ENCODE measurements at regions not wholly inside any gene's neighbourhood (a gene's known extent, or its start where the extent isn't known, plus 50 kb on each side); places are given as distances from the start of the nearest gene placed in this dataset.

DNA sequence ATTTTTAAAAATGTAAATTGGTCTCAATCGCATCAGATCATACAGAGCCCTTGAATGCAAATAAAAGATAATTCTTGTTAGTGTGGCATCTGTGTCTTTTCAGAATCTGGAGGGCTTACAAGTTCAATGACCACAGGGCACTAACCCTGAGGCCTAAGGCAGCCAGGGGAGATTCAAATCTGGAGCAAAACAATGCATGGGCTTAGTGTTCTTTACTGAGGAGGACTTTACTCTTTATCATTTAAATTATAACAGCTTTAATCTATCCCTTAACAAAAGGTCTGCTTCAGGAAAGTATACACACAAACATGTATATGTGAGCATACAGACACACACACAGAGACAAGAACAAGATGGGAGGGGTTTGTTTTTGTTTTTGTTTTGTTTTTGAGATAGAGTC is 51.0 kb upstream of the NSUN7 start:
- H2BK5ac ChIP-seq (ENCODE audit: low read length): no peak overlapping the region
- no peak for DNase-seq
- H2AK5ac ChIP-seq (ENCODE audit: low read length): no peak overlapping the region
- no peak overlapping the region for H3K18ac ChIP-seq (ENCODE audit: low read length)
- H3K36me3 ChIP-seq (ENCODE audit: control insufficient read depth, insufficient read depth, low read length): no peaks in the 10 kb centered on the region
- H3K23ac ChIP-seq (ENCODE audit: low read length): no peak overlapping the region
- H3K79me2 ChIP-seq (ENCODE audit: control insufficient read depth, insufficient read depth, low read length): no peaks in the 10 kb centered on the region
- H3K79me1 ChIP-seq (ENCODE audit: low read length): no peaks in the 10 kb centered on the region
- no peak overlapping the region for H2BK120ac ChIP-seq (ENCODE audit: low read depth, low read length)
- H3K4ac ChIP-seq (ENCODE audit: low read depth, low read length): no peak overlapping the region
- no peak overlapping the region for H4K8ac ChIP-seq (ENCODE audit: low read depth, low read length)
- no peak overlapping the region for H4K5ac ChIP-seq (ENCODE audit: low read length)
- no peaks in the 10 kb centered on the region for H3K27me3 ChIP-seq (ENCODE audit: insufficient read depth, low read length, poor library complexity)
- no peak overlapping the region for H3K4me2 ChIP-seq (ENCODE audit: low read length)
- no peak overlapping the region for H3K9ac ChIP-seq (ENCODE audit: low read length)
- H3K56ac ChIP-seq (ENCODE audit: low read length): no peak overlapping the region
- H3K4me3 ChIP-seq (ENCODE audit: low read length): no peak overlapping the region
- H3K4me1 ChIP-seq (ENCODE audit: control insufficient read depth, low read depth, low read length): peaks cover 4% of the 10 kb centered on the region
- H2BK15ac ChIP-seq (replicated peaks; ENCODE audit: low read depth): no peak overlapping the region
- WGBS (ENCODE audit: extremely low coverage, insufficient coverage, low lambda C conversion rate): no CpG with 5 or more reads among the region's 1 CpG
- no peak overlapping the region for H3K27ac ChIP-seq (ENCODE audit: low read depth, low read length)

DNA sequence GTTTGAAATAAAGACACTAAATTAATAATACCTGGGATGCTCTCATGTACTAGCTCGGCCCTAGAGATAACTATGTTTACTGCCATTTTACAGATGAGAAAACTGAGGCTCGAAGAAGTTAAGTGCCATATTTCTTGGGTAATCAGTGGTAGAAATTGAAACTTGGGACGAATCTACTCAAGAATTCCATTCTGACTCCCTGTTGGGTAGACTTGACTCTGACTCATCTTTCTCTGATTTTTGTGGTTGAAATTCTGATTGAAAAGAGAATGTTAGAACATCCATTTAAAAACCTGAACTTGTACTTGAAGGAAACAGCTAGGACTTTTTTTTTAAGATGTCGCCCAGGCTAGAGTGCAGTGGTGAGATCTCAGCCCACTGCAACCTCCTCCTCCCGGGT is 50.1 kb upstream of the NSUN7 start:
- no peak overlapping the region for H3K56ac ChIP-seq (ENCODE audit: low read length)
- H3K23ac ChIP-seq (ENCODE audit: low read length): no peak overlapping the region
- no peak overlapping the region for H4K8ac ChIP-seq (ENCODE audit: low read depth, low read length)
- no peaks in the 10 kb centered on the region for H3K36me3 ChIP-seq (ENCODE audit: control insufficient read depth, insufficient read depth, low read length)
- no peak overlapping the region for H3K18ac ChIP-seq (ENCODE audit: low read length)
- no peak overlapping the region for H3K4ac ChIP-seq (ENCODE audit: low read depth, low read length)
- H4K5ac ChIP-seq (ENCODE audit: low read length): no peak overlapping the region
- no peak for DNase-seq
- H3K4me3 ChIP-seq (ENCODE audit: low read length): no peak overlapping the region
- no peak overlapping the region for H3K9ac ChIP-seq (ENCODE audit: low read length)
- no peaks in the 10 kb centered on the region for H3K79me1 ChIP-seq (ENCODE audit: low read length)
- no peaks in the 10 kb centered on the region for H3K4me1 ChIP-seq (ENCODE audit: control insufficient read depth, low read depth, low read length)
- H3K4me2 ChIP-seq (ENCODE audit: low read length): no peak overlapping the region
- no peaks in the 10 kb centered on the region for H3K79me2 ChIP-seq (ENCODE audit: control insufficient read depth, insufficient read depth, low read length)
- H2BK120ac ChIP-seq (ENCODE audit: low read depth, low read length): no peak overlapping the region
- no CpG with 5 or more reads among the region's 5 CpGs for WGBS (ENCODE audit: extremely low coverage, insufficient coverage, low lambda C conversion rate)
- H2BK5ac ChIP-seq (ENCODE audit: low read length): no peak overlapping the region
- no peak overlapping the region for H2BK15ac ChIP-seq (replicated peaks; ENCODE audit: low read depth)
- no peaks in the 10 kb centered on the region for H3K27me3 ChIP-seq (ENCODE audit: insufficient read depth, low read length, poor library complexity)
- H3K27ac ChIP-seq (ENCODE audit: low read depth, low read length): no peak overlapping the region
- no peak overlapping the region for H2AK5ac ChIP-seq (ENCODE audit: low read length)
